Keratinocyte (primary cell): ENCODE measurements at regions not wholly inside any gene's neighbourhood (a gene's known extent, or its start where the extent isn't known, plus 50 kb on each side); places are given as distances from the start of the nearest gene placed in this dataset.

ENCODE experiments used
- DNase-seq: peaks from one replicate; pipeline ENCODE4 v3.0.0-alpha.2; 2011; ENCODE audit warnings: low read depth, missing footprints, low spot score
- FAIRE-seq: peaks from 2 replicates; lab custom pipeline; 2011; peaks lifted over from hg19 to GRCh38; lab: Jason Lieb, UNC
- H2AFZ ChIP-seq: 2 replicates; pipeline ENCODE4 v1.6.0; 2012; ENCODE audit warnings: low read length, control low read depth, inconsistent platforms; ENCODE audit not compliant: control insufficient read depth
- H3K27ac ChIP-seq: 2 replicates; pipeline ENCODE4 v1.5.1; 2011; ENCODE audit warnings: low read length; ENCODE audit not compliant: control insufficient read depth, insufficient read depth
- H3K27me3 ChIP-seq: 3 replicates; pipeline ENCODE4 v1.6.0; 2011; ENCODE audit warnings: low read length; ENCODE audit not compliant: control insufficient read depth, insufficient read depth; ENCODE audit errors: extremely low read depth
- H3K36me3 ChIP-seq, 2 experiments: 2 replicates in 1 of 2; 3 replicates in 1 of 2; pipeline ENCODE4 v1.5.1; 2011; ENCODE audit warnings: low read length in 2 of 2, mild to moderate bottlenecking in 1 of 2; ENCODE audit not compliant: control insufficient read depth in 2 of 2, insufficient read depth in 2 of 2; ENCODE audit errors: extremely low read depth in 1 of 2
- H3K4me1 ChIP-seq: 3 replicates; pipeline ENCODE4 v1.5.1; 2011; ENCODE audit warnings: low read length; ENCODE audit not compliant: control insufficient read depth, insufficient read depth; ENCODE audit errors: extremely low read depth
- H3K4me2 ChIP-seq: 3 replicates; pipeline ENCODE4 v1.6.0; 2011; ENCODE audit warnings: low read depth, low read length; ENCODE audit not compliant: control insufficient read depth, insufficient read depth; ENCODE audit errors: extremely low read depth
- H3K4me3 ChIP-seq, 3 experiments: fragments of 200-600 bp in 1 of 3; sonication (generic) in 1 of 3; 2 replicates in 2 of 3; 3 replicates in 1 of 3; pipeline ENCODE4 v1.5.1; 2011 to 2016; ENCODE audit warnings: low read length in 3 of 3, mild to moderate bottlenecking in 3 of 3, control low read depth in 2 of 3, inconsistent platforms in 1 of 3, low read depth in 1 of 3, mixed read lengths in 1 of 3, mixed run types in 1 of 3, moderate library complexity in 1 of 3; ENCODE audit not compliant: control insufficient read depth in 2 of 3, insufficient read depth in 2 of 3; ENCODE audit errors: extremely low read depth in 1 of 3
- H3K79me2 ChIP-seq: 2 replicates; pipeline ENCODE4 v1.6.0; 2012; ENCODE audit warnings: low read length; ENCODE audit not compliant: control insufficient read depth, insufficient read depth
- H3K9ac ChIP-seq: 3 replicates; pipeline ENCODE4 v1.6.0; 2011; ENCODE audit warnings: low read length; ENCODE audit not compliant: control insufficient read depth, insufficient read depth; ENCODE audit errors: extremely low read depth
- H3K9me1 ChIP-seq: 3 replicates; pipeline ENCODE4 v1.6.0; 2011; ENCODE audit warnings: low read length; ENCODE audit not compliant: control insufficient read depth, insufficient read depth; ENCODE audit errors: extremely low read depth
- H3K9me3 ChIP-seq: 2 replicates; pipeline ENCODE4 v1.5.1; 2012; ENCODE audit warnings: low read depth, low read length; ENCODE audit not compliant: control insufficient read depth
- H4K20me1 ChIP-seq: 3 replicates; pipeline ENCODE4 v1.6.0; 2011; ENCODE audit warnings: low read length; ENCODE audit not compliant: control insufficient read depth, insufficient read depth; ENCODE audit errors: extremely low read depth
- CTCF ChIP-seq, 3 experiments: IDR thresholded peaks in 1 of 3; conservative IDR thresholded peaks in 1 of 3; optimal IDR thresholded peaks in 1 of 3; 2 replicates in 2 of 3; 3 replicates in 1 of 3; pipeline versions ENCODE3 to v1.5.1; 2011; ENCODE audit warnings: low read length in 3 of 3, mild to moderate bottlenecking in 3 of 3, moderate library complexity in 2 of 3, control low read depth in 1 of 3, inconsistent platforms in 1 of 3; ENCODE audit not compliant: insufficient read depth in 2 of 3; ENCODE audit errors: extremely low read depth in 1 of 3
- EZH2 ChIP-seq: IDR thresholded peaks from one replicate; pipeline ENCODE4 v1.6.1; 2012; ENCODE audit warnings: inconsistent platforms, mild to moderate bottlenecking, low read length, moderate library complexity
- dilution Hi-C: fragments of 300-500 bp; cut with MboI; formaldehyde crosslinking; loops from one replicate; pipeline ENCODE4 v1.7.0; 2020; ENCODE audit warnings: low sequenced_read_pairs; ENCODE audit not compliant: extremely low pct_ligation_motif_present

GRCh38 chr4:104907074-104907649, 239.5 kb upstream of the TET2 start:
- no peaks in the 10 kb centered on the region for H3K79me2 ChIP-seq
- H3K4me2 ChIP-seq: no peak overlapping the region
- no peak for DNase-seq
- no peak overlapping the region for H3K4me3 ChIP-seq
- no peaks in the 10 kb centered on the region for H3K9me1 ChIP-seq
- H3K27me3 ChIP-seq: no peaks in the 10 kb centered on the region
- no peak overlapping the region for H2AFZ ChIP-seq
- FAIRE-seq: no peak
- H3K9ac ChIP-seq: no peak overlapping the region
- dilution Hi-C loops: no loop called here
- no peaks in the 10 kb centered on the region for H3K4me1 ChIP-seq
- no peaks in the 10 kb centered on the region for H4K20me1 ChIP-seq
- H3K27ac ChIP-seq: no peak overlapping the region
- no peaks in the 10 kb centered on the region for H3K9me3 ChIP-seq
- TF ChIP-seq EZH2: no peak
- no peaks in the 10 kb centered on the region for H3K36me3 ChIP-seq

GRCh38 chr4:104907991-104908390, 238.7 kb upstream of the TET2 start:
- no peak for DNase-seq
- dilution Hi-C loops: no loop called here
- Histone ChIP-seq H3K79me2 (no peaks in the 10 kb centered on the region), H3K27ac (no peak overlapping the region), H3K9me3 (no peaks in the 10 kb centered on the region), H2AFZ (no peak overlapping the region), H3K36me3 (no peaks in the 10 kb centered on the region), H3K4me2 (no peak overlapping the region), H3K9ac (no peak overlapping the region), H3K9me1 (no peaks in the 10 kb centered on the region), H4K20me1 (no peaks in the 10 kb centered on the region), H3K4me3 (no peak overlapping the region), H3K4me1 (no peaks in the 10 kb centered on the region), H3K27me3 (no peaks in the 10 kb centered on the region)
- TF ChIP-seq EZH2 (no peak), CTCF (optimal IDR thresholded peaks at IDR 0.05 in 1 of 3, IDR thresholded peaks at IDR 0.05 in 1 of 3, conservative IDR thresholded peaks at IDR 0.05 in 1 of 3; ENCODE audit: extremely low read depth in 1 of 3, insufficient read depth in 2 of 3, low read length in 3 of 3) (no peak)
- no peak for FAIRE-seq

- FAIRE-seq (no peak), DNase-seq (no peak)
- Histone ChIP-seq H4K20me1 (no peaks in the 10 kb centered on the region), H3K36me3 (no peaks in the 10 kb centered on the region), H3K79me2 (no peaks in the 10 kb centered on the region), H3K27ac (no peak overlapping the region), H3K4me1 (no peaks in the 10 kb centered on the region), H3K4me2 (no peak overlapping the region), H3K27me3 (no peaks in the 10 kb centered on the region), H3K9ac (no peak overlapping the region), H3K9me3 (no peaks in the 10 kb centered on the region), H3K4me3 (no peak overlapping the region), H3K9me1 (no peaks in the 10 kb centered on the region), H2AFZ (no peak overlapping the region)
- dilution Hi-C loops: no loop called here
- no peak for TF ChIP-seq EZH2
- no peak for TF ChIP-seq CTCF (optimal IDR thresholded peaks at IDR 0.05 in 1 of 3, IDR thresholded peaks at IDR 0.05 in 1 of 3, conservative IDR thresholded peaks at IDR 0.05 in 1 of 3; ENCODE audit: extremely low read depth in 1 of 3, insufficient read depth in 2 of 3, low read length in 3 of 3)
Measured at GRCh38 chr4:104909376-104909775, 237.3 kb upstream of the TET2 start.
